ENCODE measurements at regions not wholly inside any gene's neighbourhood (a gene's known extent, or its start where the extent isn't known, plus 50 kb on each side); places are given as distances from the start of the nearest gene placed in this dataset.

DNA sequence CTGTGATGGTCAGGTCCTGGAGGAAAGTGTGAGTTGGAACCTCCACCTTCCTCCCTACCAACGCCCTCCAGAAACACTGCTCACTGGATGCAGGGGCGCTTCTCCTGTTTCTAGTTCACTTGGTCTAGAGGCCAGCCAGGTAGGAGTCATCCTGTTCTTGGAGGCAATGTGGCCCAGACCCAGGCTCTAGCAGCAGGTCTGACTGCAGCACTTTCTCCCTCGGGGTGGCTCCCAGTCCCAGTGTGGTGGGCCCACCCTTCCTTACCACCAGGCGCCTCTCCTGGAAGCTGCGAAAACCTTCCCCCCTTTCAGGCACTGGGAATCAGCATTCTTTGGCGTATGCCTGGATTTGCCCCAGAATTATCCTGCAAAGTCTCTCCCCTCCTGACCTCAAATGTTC, 292.8 kb downstream of the SOX11 start:
- intact Hi-C loops (cut with DNase I): no loop called here
- no peak for DNase-seq (ENCODE audit: low spot score in 2 of 2)
- Histone ChIP-seq H3K27me3 (no peaks in the 10 kb centered on the region), H3K4me1 (no peaks in the 10 kb centered on the region), H3K4me3 (no peak overlapping the region), H3K9me3 (no peaks in the 10 kb centered on the region), H3K27ac (no peak overlapping the region), H3K36me3 (no peaks in the 10 kb centered on the region)
- TF ChIP-seq, protein P1, sequence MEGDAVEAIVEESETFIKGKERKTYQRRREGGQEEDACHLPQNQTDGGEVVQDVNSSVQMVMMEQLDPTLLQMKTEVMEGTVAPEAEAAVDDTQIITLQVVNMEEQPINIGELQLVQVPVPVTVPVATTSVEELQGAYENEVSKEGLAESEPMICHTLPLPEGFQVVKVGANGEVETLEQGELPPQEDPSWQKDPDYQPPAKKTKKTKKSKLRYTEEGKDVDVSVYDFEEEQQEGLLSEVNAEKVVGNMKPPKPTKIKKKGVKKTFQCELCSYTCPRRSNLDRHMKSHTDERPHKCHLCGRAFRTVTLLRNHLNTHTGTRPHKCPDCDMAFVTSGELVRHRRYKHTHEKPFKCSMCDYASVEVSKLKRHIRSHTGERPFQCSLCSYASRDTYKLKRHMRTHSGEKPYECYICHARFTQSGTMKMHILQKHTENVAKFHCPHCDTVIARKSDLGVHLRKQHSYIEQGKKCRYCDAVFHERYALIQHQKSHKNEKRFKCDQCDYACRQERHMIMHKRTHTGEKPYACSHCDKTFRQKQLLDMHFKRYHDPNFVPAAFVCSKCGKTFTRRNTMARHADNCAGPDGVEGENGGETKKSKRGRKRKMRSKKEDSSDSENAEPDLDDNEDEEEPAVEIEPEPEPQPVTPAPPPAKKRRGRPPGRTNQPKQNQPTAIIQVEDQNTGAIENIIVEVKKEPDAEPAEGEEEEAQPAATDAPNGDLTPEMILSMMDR (IDR thresholded peaks at IDR 0.05): no peak

DNA sequence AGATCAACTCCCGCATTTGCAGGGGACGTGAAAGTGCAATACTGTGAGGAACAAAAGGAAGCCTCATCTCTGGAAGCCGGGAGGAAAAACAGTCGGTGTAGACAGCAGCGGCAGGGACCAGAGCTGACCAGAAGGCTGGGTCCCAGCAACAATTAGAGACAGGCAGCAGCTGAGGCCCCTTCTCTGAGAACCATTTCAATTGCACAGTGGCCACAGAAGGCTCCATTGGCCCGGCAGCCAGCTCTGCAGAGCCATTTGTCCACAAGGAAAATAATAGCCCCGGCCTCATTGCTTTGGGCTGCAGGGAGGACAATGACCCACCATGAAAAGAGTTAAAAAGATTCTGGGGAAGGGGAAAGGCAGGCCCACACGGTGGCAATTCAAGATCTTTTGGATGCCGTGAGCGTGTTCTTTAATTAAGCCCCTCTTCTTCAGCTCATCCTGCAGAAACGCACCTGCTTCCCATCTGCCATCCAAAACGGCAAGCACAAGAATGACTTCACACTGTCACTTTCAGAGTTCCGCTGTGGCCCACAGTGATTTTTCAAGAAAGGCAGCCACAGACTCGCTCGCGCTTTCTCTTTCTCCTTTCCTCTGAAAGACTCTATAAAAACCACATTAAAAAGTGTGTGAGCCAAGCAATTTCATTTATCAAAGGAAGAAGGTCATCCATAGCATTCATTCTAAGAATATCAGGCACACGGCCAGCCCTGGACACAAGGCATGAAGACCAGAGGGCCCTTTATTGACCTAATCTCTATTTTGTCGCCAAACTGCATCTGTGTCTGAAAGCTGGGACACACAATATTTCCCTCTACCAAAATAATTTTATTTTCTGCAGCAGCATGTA, 293.6 kb downstream of the SOX11 start:
- intact Hi-C loops (cut with DNase I): no loop called here
- Histone ChIP-seq H3K4me3 (no peak overlapping the region), H3K9me3 (no peaks in the 10 kb centered on the region), H3K27ac (no peak overlapping the region), H3K4me1 (no peaks in the 10 kb centered on the region), H3K27me3 (no peaks in the 10 kb centered on the region), H3K36me3 (no peaks in the 10 kb centered on the region)
- TF ChIP-seq, protein P1 (IDR thresholded peaks at IDR 0.05): no peak
- DNase-seq (ENCODE audit: low spot score in 2 of 2): no peak

- no peak overlapping the region for H3K27ac ChIP-seq
- H3K27me3 ChIP-seq: no peaks in the 10 kb centered on the region
- H3K9me3 ChIP-seq: no peaks in the 10 kb centered on the region
- H3K4me1 ChIP-seq: no peaks in the 10 kb centered on the region
- DNase-seq (ENCODE audit: low spot score in 2 of 2): no peak
- no peak overlapping the region for H3K4me3 ChIP-seq
- TF ChIP-seq, protein P1 (IDR thresholded peaks at IDR 0.05): no peak
- no peaks in the 10 kb centered on the region for H3K36me3 ChIP-seq
- intact Hi-C loops (cut with DNase I): no loop called here
These were observed 294.9 kb downstream of the SOX11 start for GRCh38 chr2:5986801-5987787.

DNA sequence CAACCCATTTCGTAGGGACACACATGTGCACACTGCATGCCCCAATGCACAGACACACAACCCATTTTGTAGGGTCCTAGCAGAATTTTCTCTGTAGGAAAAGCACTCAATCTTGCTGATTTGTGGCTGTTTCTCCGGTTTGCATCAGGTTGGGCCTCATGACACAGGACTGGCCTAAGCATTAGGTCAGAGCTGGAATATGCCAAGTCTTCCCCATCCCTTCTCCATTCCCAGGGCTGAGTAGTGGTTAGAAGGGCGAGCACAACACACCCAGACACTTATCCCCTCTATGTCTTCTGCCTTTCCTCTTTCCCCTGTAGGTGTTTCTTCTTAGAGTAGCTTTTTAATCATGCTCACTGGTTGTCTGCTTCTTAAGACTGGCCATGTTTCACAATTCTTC, 295.9 kb downstream of the SOX11 start:
- H3K27me3 ChIP-seq: no peaks in the 10 kb centered on the region
- intact Hi-C loops (cut with DNase I): no loop called here

GRCh38 chr2:5990086-5990485, 297.9 kb downstream of the SOX11 start:
- TF ChIP-seq, protein P1 (IDR thresholded peaks at IDR 0.05): no peak
- H3K36me3 ChIP-seq: no peaks in the 10 kb centered on the region
- intact Hi-C loops (cut with DNase I): no loop called here
- DNase-seq (ENCODE audit: low spot score in 2 of 2): no peak
- H3K27me3 ChIP-seq: no peaks in the 10 kb centered on the region
- no peaks in the 10 kb centered on the region for H3K4me1 ChIP-seq
- no peaks in the 10 kb centered on the region for H3K9me3 ChIP-seq
- H3K4me3 ChIP-seq: no peak overlapping the region
- no peak overlapping the region for H3K27ac ChIP-seq

More for the DNA sequence above, 295.9 kb downstream of the SOX11 start:
- H3K9me3 ChIP-seq: no peaks in the 10 kb centered on the region
- TF ChIP-seq, protein P1 (IDR thresholded peaks at IDR 0.05): no peak
- no peak overlapping the region for H3K27ac ChIP-seq
- DNase-seq (ENCODE audit: low spot score in 2 of 2): no peak
- H3K4me1 ChIP-seq: no peaks in the 10 kb centered on the region
- no peaks in the 10 kb centered on the region for H3K36me3 ChIP-seq
- no peak overlapping the region for H3K4me3 ChIP-seq
